ENCODE measurements at regions not wholly inside any gene's neighbourhood (a gene's known extent, or its start where the extent isn't known, plus 50 kb on each side); places are given as distances from the start of the nearest gene placed in this dataset.

- TF ChIP-seq CTCF (IDR thresholded peaks at IDR 0.05) = no peak
- no peak for TF ChIP-seq POLR2A (IDR thresholded peaks at IDR 0.05)
These were observed 141.9 kb upstream of the C1orf21 start for GRCh38 chr1:184244962-184245361.

Data from thyroid gland (tissue), 4 donors.